Activated CD4-positive, alpha-beta T cell treated with anti-CD3 and anti-CD28 coated beads for 48 hours (primary cell): ENCODE measurements at regions not wholly inside any gene's neighbourhood (a gene's known extent, or its start where the extent isn't known, plus 50 kb on each side); places are given as distances from the start of the nearest gene placed in this dataset.

Source experiments
- DNase-seq: peaks from one replicate; pipeline ENCODE4 v3.0.0-alpha.2; 2020

- no peak for DNase-seq
Observed at GRCh38 chr12:124456652-124457152, 110.7 kb downstream of the NCOR2 start.

DNA sequence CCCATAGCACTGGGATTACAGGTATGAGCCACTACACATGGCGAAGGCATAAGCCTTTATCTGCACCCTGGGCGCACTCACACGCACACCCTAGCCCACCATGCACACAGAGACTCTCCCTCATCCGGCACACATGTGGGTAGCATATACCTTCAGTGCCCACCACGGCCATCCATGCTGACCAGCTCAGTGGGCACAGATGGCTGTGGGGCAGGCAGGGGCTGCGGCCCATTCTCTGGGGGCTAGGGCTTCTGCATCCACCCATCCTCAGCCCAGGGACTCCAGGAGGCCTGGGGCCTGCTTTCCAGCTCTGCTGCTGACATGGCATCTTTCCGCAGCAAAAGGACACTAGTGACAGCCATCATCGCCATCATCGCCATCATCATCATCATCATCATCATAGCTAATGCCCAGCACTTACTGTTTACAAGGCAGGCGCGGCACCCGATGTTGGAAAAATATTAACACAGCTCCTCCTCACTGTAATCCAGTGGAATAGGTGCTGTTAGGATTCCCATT lies 111.2 kb downstream of the NCOR2 start:
- no peak for DNase-seq

- no peak for DNase-seq
Observed at GRCh38 chr12:124455336-124455735, 112.1 kb downstream of the NCOR2 start.

- no peak for DNase-seq
Observed at GRCh38 chr12:124454735-124455134, 112.7 kb downstream of the NCOR2 start.

DNA sequence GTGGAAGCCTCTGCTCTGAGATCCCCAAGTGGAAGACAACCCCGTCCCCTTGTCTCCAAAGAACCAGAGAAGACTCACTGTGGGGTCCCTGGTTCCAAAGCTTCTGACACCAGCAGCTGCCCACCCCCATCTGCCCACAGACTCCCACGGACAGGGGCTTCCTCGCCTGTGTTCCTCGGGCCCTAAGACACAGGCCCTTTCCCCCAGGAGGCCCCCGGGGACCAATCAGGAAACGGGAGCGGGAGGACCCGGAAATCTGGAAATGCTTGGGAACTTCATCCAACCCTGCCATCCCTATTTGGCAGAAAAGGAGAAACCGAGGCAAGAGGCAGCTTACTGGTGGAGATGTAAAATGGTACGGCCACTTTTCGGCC lies 113.1 kb downstream of the NCOR2 start:
- DNase-seq: no peak

DNA sequence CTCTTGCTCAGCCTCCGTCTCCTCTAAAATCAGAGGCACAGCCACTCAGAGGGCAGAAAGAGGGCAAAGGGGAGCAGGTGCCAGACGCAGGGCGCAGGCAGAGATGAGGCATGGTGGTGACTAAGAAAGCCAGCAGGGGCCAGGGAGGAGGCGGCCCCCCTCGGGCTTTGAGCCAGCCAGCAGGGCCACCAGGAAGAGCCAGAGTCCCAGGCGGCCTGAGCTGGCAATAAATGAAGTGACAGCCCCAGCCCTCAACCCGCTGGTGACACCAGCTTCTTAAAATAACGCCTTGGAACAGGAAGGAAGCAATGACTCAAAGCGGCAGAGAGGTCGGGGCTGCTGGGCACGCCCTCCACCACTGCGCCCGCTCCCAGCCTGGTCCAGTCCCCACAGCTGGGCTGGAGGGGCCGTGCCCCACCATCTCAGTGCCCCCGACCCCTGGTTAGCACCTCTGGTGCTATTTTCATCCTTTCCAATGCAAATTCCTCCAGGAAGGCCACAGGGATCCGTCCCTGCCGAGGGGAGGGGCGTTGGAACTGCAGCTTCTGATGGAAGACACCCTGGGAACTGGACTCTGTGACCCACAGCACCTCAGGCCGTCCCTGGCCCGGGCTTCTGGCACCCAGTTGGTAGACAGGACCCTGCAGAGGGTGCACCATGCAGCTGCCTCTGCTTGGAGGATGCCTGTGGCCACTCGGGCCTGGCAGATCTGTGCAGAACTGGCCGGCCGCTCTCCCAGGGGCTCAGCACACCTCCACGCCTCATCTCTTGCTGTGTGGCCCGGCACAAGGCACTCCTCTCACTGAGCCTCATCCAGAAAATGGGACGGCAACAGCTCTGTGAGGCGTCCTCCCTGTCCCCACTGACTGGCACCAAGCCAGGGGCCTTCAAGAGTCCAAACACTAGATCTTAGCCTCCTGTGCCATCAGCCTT lies 113.7 kb downstream of the NCOR2 start:
- DNase-seq: peak; percentile 87

DNA sequence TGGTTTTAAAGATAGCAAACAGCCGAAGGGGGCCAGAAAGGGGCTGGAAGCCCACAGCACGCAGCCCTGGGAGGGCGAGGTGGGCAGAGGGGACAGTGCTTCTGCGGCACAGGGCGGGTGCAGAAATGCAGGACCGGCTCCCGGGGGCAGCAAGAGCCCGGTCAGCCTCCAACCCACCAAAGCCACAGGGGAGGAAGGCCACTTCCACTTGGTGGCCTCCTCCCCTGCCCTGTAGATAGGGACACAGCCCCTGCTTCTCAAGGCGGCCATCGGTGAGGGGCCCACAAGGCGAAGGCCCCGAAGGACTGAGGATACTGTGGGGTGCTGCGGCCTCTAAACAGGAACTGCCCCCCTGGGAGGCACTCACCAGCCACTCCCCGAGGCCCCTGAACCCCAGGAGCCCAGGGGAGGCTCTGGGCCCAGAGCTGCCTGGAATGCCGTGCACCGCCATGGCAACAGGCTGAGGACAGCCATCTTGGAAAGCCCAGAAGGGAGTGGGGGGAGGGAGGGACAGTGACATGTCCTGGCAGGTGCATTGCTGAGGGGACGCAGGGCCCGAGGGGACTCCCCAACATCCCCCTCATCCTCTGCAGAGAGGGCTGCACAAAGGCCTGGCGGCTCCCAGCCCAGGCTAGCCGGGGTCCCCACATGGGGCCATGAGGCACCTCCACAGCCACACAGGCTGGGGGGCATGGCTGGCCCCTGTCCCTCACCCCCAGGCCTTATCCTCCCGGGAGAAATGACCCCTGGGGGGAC lies 114.7 kb downstream of the NCOR2 start:
- no peak for DNase-seq

GRCh38 chr12:124451637-124452243 lies 115.7 kb downstream of the NCOR2 start:
- no peak for DNase-seq

- DNase-seq: no peak
Observed at GRCh38 chr12:124451016-124451415, 116.4 kb downstream of the NCOR2 start.

DNA sequence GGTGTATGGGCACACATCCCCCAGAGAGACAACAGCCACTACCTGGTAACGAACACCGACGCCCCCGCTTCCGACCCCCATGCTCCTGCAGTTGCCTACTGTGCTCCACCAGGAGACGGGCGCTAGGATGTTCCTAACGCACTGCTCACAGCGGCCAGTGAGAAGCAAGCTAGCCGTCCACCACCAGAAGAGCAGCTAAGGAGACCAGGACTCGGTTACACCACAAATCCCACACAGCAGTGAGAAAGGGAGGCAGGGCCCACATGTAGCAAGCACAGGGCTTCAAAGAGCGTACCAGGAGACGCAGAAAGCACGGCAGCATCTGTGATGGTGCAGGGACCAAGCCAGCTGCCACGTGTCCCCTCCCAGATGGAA lies 117.0 kb downstream of the NCOR2 start:
- DNase-seq: no peak

DNA sequence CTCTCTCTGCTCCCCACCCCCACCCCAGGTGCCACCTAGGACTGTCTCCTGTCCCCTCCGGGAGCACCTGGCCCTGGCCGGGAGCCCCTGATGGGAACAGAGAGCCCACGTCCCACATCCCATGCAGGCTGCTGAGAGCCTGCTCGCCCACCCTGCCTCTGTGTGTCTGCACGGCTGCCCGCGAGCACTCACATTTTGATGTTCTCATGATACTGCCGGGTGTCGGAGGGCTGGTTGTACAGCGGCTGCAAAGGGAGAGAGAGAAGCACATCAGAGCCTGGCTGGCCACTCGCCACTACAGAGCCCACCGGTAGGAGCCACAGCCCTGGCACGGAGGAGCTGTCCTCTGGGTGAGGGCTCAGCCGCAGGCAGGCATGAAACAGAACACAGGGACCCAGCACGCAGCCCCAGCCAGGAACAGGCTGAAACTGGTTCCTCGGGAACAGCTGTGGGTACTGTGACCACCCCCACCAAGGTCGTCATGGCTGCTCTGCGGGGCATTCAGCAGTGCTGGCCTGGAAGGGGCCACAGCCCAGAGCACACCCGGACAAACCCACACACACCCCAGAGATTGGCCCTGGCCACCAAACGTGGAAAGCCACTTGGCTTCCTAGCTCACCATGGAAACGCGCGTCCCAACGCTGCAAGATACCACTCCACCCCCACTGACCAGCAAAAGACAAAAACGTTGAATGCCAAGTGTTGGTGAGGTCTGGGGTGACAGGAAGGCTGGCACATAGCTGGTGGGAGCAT lies 117.6 kb downstream of the NCOR2 start:
- no peak for DNase-seq

GRCh38 chr12:124448955-124449622 lies 118.3 kb downstream of the NCOR2 start:
- DNase-seq: no peak

GRCh38 chr12:124448241-124448954 lies 119.0 kb downstream of the NCOR2 start:
- DNase-seq: no peak

- DNase-seq: no peak
Observed at GRCh38 chr12:124446364-124446763, 121.0 kb downstream of the NCOR2 start.

GRCh38 chr12:124445826-124446225 lies 121.6 kb downstream of the NCOR2 start:
- no peak for DNase-seq

DNA sequence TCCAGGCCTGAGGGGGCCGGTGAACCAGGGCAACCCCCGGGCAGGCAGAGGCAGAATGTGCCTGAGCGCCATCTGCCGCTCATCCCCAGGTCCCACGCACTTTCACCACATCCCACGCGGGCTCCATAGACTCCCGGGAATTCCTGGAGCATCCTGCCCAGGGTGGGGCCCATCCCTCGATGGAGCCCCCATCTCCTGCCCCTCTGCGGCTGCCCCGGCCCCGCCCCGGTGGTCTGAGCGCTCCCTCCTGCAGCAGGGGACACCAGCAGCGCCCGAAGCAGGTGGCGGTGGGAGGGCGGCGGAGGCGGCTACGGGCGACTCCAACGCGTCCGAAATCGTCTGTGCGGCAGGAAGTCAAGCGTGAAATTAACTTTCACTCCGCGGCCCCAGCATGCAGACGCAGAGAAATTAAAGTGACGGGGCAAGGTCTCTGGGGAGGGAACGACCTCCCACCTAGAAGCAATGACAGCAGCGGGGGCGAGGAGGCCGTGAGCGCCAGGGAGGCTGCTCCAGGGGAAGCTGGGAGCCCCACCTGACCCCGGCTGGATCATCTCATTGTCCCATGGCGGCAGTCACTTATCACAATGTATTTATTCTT lies 122.2 kb downstream of the NCOR2 start:
- no peak for DNase-seq

DNA sequence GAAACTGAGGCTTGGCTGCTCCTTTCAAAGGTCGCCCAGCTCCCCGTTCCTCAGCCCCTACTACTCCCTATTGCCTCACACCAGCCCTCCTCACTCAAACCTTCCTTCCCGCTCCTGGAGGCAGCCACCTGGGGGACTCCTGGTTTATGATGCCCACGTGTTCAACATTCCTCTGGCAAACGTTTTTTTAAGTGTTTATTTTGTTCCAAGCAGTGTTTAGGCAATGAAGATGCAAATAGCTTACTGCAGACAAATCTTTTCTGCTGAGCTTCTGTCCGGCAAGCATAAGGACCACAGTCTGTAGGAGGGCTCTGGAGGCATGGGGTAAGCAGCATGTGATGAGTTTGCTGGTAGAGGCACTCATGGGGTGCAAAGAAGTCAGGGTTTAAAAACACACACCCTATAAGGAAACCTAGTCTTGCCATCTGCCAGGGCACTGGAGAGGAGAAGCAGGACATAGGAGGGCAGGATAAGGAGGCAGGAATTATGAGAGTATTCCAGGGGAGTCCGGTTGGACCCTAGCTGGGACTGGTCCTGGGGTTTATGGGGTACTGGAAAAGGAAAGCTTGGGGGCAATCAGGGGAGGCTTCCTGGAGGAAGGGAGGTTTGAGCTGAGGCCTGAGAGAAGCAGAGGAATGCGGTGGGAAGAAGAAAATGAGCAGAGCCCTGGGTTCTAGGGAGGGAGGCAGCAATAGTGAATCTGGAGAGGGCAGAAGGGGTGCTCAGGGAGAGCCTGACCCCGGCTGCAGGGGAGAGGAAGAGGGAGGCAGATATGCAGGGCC lies 123.3 kb downstream of the NCOR2 start:
- DNase-seq: no peak

DNA sequence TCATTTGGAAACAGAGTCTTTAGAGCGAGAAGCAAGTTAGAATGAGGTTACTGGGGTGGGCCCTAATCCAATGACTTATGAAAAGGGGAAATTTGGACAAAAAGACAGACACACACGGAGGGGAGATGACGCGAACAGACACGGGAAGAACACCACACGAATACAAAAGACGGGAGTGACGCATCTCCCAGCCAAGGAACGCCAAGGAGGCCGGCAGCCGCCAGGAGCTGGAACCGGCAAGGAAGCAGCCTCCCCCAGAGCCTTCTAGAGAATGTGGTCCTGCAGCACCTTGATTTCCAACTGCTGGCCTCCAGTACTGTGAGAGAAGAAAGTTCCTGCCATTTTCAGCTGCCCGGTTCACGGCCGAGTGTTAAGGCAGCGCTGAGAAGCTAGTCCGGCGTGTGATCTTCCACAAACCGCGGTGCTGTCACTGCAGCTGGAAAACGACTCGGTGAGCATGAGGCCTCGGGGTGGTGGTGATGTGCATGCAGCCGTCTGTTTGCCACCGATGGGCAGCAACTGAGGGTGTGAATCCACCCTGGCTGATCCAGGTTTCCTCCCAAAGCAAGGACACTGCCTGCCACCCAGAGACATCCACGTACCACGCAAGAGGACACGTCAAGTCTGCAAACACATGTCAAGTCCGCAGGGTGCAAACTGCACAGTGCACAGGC lies 124.5 kb downstream of the NCOR2 start:
- no peak for DNase-seq

GRCh38 chr12:124442281-124442680 lies 125.1 kb downstream of the NCOR2 start:
- DNase-seq: no peak
